ENCODE measurements at regions not wholly inside any gene's neighbourhood (a gene's known extent, or its start where the extent isn't known, plus 50 kb on each side); places are given as distances from the start of the nearest gene placed in this dataset.

DNA sequence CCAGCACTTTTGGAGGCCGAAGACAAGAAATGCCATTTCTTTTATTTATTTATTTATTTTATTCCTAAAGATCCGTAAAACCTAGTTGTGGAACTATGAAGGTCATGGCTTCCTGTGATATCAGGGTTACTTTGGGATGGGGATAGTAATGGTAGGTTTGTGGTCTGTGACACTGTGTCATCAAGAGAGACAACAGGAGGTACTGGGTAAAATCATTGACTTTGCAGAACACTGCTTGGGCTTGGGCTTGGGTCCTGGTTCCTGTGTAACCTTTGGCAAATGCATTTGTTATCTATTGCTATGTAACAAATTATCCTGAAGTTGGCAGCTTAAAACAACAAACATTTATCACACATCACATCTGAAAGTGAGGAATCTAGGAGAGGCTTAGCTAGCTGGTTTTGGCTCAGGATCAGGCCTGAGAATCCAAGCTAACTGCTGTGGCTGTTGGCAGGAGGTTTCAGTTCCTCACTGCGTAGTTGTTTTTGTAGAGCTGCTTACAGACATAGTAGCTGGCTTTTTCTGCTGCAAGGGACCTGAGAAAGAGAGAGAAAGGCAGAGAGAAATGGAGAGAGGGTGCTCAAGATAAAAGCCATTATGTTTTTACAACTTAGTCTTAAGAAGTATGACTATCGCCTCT, 576.4 kb upstream of the SLIT2 start:
- Histone ChIP-seq H3K9me3 (replicated peaks in 1 of 2; ENCODE audit: control insufficient read depth in 1 of 2, insufficient read depth in 1 of 2, low read length in 2 of 2) (no peaks in the 10 kb centered on the region), H4K20me1 (ENCODE audit: insufficient read depth, low read length) (no peaks in the 10 kb centered on the region), H3K27me3 (ENCODE audit: control insufficient read depth in 2 of 2, insufficient read depth in 2 of 2, low read length in 2 of 2) (no peaks in the 10 kb centered on the region), H3K4me1 (ENCODE audit: control insufficient read depth in 1 of 2, insufficient read depth in 2 of 2, low read length in 2 of 2) (no peaks in the 10 kb centered on the region), H3K9ac (ENCODE audit: insufficient read depth, low read length, poor library complexity, severe bottlenecking) (no peak overlapping the region), H3K4me2 (replicated peaks; ENCODE audit: extremely low read depth, low read length, poor library complexity, severe bottlenecking) (no peak overlapping the region), H3K4me3 (replicated peaks in 1 of 3; ENCODE audit: low read depth in 2 of 3, low read length in 3 of 3) (no peak overlapping the region), H3K36me3 (replicated peaks in 1 of 2; ENCODE audit: control insufficient read depth in 1 of 2, insufficient read depth in 2 of 2, low read length in 2 of 2) (no peaks in the 10 kb centered on the region), H2AFZ (ENCODE audit: insufficient read depth, low read depth, low read length, poor library complexity, severe bottlenecking) (no peak overlapping the region), H3K27ac (ENCODE audit: low read depth in 1 of 2, low read length in 2 of 2) (no peak overlapping the region), H3K79me2 (ENCODE audit: insufficient read depth, low read length) (no peaks in the 10 kb centered on the region)
- peaks cover 0 to 7% (median 2%) of the 10 kb centered on the region in 7 donors for H3K9me3 Mint-ChIP-seq
- H3K27ac Mint-ChIP-seq, result no peak overlapping the region
- TF ChIP-seq, protein P1, sequence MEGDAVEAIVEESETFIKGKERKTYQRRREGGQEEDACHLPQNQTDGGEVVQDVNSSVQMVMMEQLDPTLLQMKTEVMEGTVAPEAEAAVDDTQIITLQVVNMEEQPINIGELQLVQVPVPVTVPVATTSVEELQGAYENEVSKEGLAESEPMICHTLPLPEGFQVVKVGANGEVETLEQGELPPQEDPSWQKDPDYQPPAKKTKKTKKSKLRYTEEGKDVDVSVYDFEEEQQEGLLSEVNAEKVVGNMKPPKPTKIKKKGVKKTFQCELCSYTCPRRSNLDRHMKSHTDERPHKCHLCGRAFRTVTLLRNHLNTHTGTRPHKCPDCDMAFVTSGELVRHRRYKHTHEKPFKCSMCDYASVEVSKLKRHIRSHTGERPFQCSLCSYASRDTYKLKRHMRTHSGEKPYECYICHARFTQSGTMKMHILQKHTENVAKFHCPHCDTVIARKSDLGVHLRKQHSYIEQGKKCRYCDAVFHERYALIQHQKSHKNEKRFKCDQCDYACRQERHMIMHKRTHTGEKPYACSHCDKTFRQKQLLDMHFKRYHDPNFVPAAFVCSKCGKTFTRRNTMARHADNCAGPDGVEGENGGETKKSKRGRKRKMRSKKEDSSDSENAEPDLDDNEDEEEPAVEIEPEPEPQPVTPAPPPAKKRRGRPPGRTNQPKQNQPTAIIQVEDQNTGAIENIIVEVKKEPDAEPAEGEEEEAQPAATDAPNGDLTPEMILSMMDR (IDR thresholded peaks at IDR 0.05), result no peak
- DNase-seq, result no peak
- H3K4me3 Mint-ChIP-seq, result no peak overlapping the region
- no peaks in the 10 kb centered on the region for H3K27me3 Mint-ChIP-seq (ENCODE audit: low read depth in 3 of 3)
- WGBS (ENCODE audit: insufficient coverage), result 20% methylated on average over 1 of the region's 4 CpGs
- no peaks in the 10 kb centered on the region for H3K4me1 Mint-ChIP-seq
- intact Hi-C loops (cut with micrococcal nuclease), result no loop called here
- H3K36me3 Mint-ChIP-seq, result no peaks in the 10 kb centered on the region

DNA sequence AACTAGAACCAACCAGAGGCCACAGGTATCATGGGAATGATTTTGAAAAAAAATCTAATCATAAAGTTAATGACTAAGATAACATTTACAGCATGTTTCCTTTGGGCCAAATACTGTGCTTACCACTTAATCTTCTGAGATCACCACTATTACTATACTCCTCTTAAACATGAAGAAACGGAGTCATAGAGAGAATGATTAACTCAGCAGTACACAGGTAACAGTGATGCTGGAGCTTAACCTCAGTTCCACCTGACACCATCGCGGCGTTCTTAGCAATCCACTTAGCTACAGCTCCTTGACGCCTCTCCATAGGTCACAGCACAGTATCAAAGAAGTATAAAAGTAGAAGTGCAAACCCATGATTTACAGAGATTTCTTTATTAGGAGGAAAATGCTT, 592.6 kb upstream of the SLIT2 start:
- Histone ChIP-seq H4K20me1 (ENCODE audit: insufficient read depth, low read length) (no peaks in the 10 kb centered on the region), H3K9me3 (replicated peaks in 1 of 2; ENCODE audit: control insufficient read depth in 1 of 2, insufficient read depth in 1 of 2, low read length in 2 of 2) (no peaks in the 10 kb centered on the region), H3K4me3 (replicated peaks in 1 of 3; ENCODE audit: low read depth in 2 of 3, low read length in 3 of 3) (no peak overlapping the region), H3K9ac (ENCODE audit: insufficient read depth, low read length, poor library complexity, severe bottlenecking) (no peak overlapping the region), H3K4me2 (replicated peaks; ENCODE audit: extremely low read depth, low read length, poor library complexity, severe bottlenecking) (no peak overlapping the region), H3K27me3 (ENCODE audit: control insufficient read depth in 2 of 2, insufficient read depth in 2 of 2, low read length in 2 of 2) (no peaks in the 10 kb centered on the region), H3K27ac (ENCODE audit: low read depth in 1 of 2, low read length in 2 of 2) (no peak overlapping the region), H3K36me3 (replicated peaks in 1 of 2; ENCODE audit: control insufficient read depth in 1 of 2, insufficient read depth in 2 of 2, low read length in 2 of 2) (no peaks in the 10 kb centered on the region), H2AFZ (ENCODE audit: insufficient read depth, low read depth, low read length, poor library complexity, severe bottlenecking) (no peak overlapping the region), H3K4me1 (ENCODE audit: control insufficient read depth in 1 of 2, insufficient read depth in 2 of 2, low read length in 2 of 2) (no peaks in the 10 kb centered on the region), H3K79me2 (ENCODE audit: insufficient read depth, low read length) (no peaks in the 10 kb centered on the region)
- H3K36me3 Mint-ChIP-seq, result no peaks in the 10 kb centered on the region
- H3K27ac Mint-ChIP-seq, result no peak overlapping the region
- intact Hi-C loops (cut with micrococcal nuclease), result no loop called here
- peaks cover 0 to 2% (median 0%) of the 10 kb centered on the region in 3 donors for H3K27me3 Mint-ChIP-seq (ENCODE audit: low read depth in 3 of 3)
- DNase-seq, result no peak
- peaks cover 0 to 6% (median 4%) of the 10 kb centered on the region in 7 donors for H3K9me3 Mint-ChIP-seq
- H3K4me3 Mint-ChIP-seq, result no peak overlapping the region
- no peaks in the 10 kb centered on the region for H3K4me1 Mint-ChIP-seq
- 100% methylated on average over 2 of the region's 5 CpGs for WGBS (ENCODE audit: insufficient coverage)
- TF ChIP-seq, protein P1 (IDR thresholded peaks at IDR 0.05), result no peak
